Brain microvascular endothelial cell (primary cell): ENCODE measurements at regions not wholly inside any gene's neighbourhood (a gene's known extent, or its start where the extent isn't known, plus 50 kb on each side); places are given as distances from the start of the nearest gene placed in this dataset.

Source experiments
- DNase-seq: peaks from one replicate; pipeline ENCODE4 v3.0.0-alpha.2; 2020
- H3K27ac ChIP-seq: fragments of 250-450 bp; sonication (Bioruptor Pico); 2 replicates; pipeline ENCODE4 v1.5.1; 2020; ENCODE audit warnings: mild to moderate bottlenecking, moderate library complexity
- H3K27me3 ChIP-seq: fragments of 250-450 bp; sonication (Bioruptor Pico); replicated peaks from 2 replicates; pipeline ENCODE4 v1.5.1; 2020; ENCODE audit warnings: mild to moderate bottlenecking
- H3K36me3 ChIP-seq: fragments of 250-450 bp; sonication (Bioruptor Pico); replicated peaks from 2 replicates; pipeline ENCODE4 v1.5.1; 2020; ENCODE audit warnings: mild to moderate bottlenecking
- H3K4me3 ChIP-seq: 2 replicates; pipeline ENCODE4 v1.5.1; 2011; ENCODE audit warnings: low read depth, mild to moderate bottlenecking, control low read depth, low read length, moderate library complexity
- in situ Hi-C: cut with HindIII; loops from 2 replicates; pipeline ENCODE4 v1.10.0; 2017; ENCODE audit warnings: low sequenced_read_pairs, low pct_ligation_motif_present
- TF ChIP-seq, protein P1 (sequence below): IDR thresholded peaks from 2 replicates; pipeline ENCODE4 v1.5.1; 2011; ENCODE audit warnings: low read depth, mild to moderate bottlenecking, moderate library complexity, low read length, control low read depth, inconsistent platforms; ENCODE audit errors: missing control alignments

- no peak overlapping the region for H3K4me3 ChIP-seq
- H3K27ac ChIP-seq: no peak overlapping the region
- in situ Hi-C loops: no loop called here
These were observed 98.8 kb upstream of the DST start for GRCh38 chr6:56741472-56741871.

DNA sequence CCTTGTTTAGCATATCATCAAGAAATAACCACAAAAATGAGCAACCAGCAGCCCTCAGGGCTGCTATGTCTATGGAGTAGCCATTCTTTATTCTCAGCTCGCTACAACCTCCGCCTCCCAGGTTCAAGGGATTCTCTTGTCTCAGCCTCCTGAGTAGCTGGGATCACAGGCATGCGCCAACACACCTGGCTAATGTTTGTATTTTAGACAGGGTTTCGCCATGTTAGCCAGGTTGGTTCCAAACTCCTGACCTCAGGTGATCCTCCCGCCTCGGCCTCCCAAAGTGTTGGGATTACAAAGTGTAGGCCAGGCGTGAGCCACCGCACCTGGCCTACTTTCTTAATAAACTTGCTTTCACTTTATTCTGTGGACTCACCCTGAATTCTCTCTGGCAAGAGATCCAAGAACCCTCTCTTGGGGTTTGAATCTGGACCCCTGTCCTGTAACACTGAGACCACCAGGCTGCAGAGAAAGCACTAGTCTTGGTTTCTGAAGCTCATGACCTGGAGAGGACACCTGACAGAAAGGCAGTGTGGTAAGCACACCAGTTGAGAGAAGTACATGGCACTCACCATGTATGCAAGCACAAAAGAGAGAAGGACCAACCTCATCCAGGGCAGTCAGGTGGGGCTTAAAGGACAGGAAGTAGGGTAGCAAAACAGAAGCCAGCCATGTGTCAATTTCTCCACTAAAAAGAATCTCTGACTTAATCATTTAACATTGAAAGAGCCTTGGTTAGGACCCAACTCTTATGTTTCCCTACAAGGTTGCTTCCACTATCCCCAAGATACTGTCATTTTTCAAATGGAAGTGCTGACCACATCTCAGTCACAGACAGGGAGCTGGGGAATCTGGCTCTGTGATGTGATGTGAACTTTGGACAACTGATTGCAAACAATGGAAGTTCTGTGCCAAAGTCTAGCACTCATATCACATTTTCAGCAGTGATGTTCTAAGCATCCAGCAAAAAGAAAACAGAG is 97.4 kb upstream of the DST start:
- TF ChIP-seq, protein P1, sequence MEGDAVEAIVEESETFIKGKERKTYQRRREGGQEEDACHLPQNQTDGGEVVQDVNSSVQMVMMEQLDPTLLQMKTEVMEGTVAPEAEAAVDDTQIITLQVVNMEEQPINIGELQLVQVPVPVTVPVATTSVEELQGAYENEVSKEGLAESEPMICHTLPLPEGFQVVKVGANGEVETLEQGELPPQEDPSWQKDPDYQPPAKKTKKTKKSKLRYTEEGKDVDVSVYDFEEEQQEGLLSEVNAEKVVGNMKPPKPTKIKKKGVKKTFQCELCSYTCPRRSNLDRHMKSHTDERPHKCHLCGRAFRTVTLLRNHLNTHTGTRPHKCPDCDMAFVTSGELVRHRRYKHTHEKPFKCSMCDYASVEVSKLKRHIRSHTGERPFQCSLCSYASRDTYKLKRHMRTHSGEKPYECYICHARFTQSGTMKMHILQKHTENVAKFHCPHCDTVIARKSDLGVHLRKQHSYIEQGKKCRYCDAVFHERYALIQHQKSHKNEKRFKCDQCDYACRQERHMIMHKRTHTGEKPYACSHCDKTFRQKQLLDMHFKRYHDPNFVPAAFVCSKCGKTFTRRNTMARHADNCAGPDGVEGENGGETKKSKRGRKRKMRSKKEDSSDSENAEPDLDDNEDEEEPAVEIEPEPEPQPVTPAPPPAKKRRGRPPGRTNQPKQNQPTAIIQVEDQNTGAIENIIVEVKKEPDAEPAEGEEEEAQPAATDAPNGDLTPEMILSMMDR: no peak
- H3K27me3 ChIP-seq: no peaks in the 10 kb centered on the region
- in situ Hi-C loops: no loop called here
- H3K4me3 ChIP-seq: no peak overlapping the region
- no peaks in the 10 kb centered on the region for H3K36me3 ChIP-seq
- no peak for DNase-seq
- H3K27ac ChIP-seq: no peak overlapping the region

More at GRCh38 chr6:56741472-56741871, 98.8 kb upstream of the DST start:
- DNase-seq: no peak
- H3K27me3 ChIP-seq: no peaks in the 10 kb centered on the region
- H3K36me3 ChIP-seq: no peaks in the 10 kb centered on the region
- TF ChIP-seq, protein P1: no peak

- H3K27ac ChIP-seq: no peak overlapping the region
- no peak for DNase-seq
- TF ChIP-seq, protein P1: no peak
- in situ Hi-C loops: no loop called here
- no peaks in the 10 kb centered on the region for H3K27me3 ChIP-seq
- no peak overlapping the region for H3K4me3 ChIP-seq
- H3K36me3 ChIP-seq: no peaks in the 10 kb centered on the region
These were observed 94.1 kb upstream of the DST start for GRCh38 chr6:56736804-56737203.

GRCh38 chr6:56734335-56734734 is 91.6 kb upstream of the DST start:
- Histone ChIP-seq H3K36me3 (no peaks in the 10 kb centered on the region), H3K4me3 (no peak overlapping the region), H3K27ac (no peak overlapping the region), H3K27me3 (no peaks in the 10 kb centered on the region)
- in situ Hi-C loops: no loop called here
- TF ChIP-seq, protein P1: no peak
- no peak for DNase-seq

- Histone ChIP-seq H3K27ac (no peak overlapping the region), H3K36me3 (no peaks in the 10 kb centered on the region), H3K27me3 (no peaks in the 10 kb centered on the region), H3K4me3 (no peak overlapping the region)
- DNase-seq: no peak
- TF ChIP-seq, protein P1: no peak
- in situ Hi-C loops: no loop called here
These were observed 90.6 kb upstream of the DST start for GRCh38 chr6:56733211-56733697.
